HAP-1 (cell line): ENCODE measurements at regions not wholly inside any gene's neighbourhood (a gene's known extent, or its start where the extent isn't known, plus 50 kb on each side); places are given as distances from the start of the nearest gene placed in this dataset.

ENCODE experiments used
- DNase-seq, 2 experiments: peaks; one replicate each; pipeline ENCODE4 v3.0.0-alpha.2; 2016 to 2020; ENCODE audit warnings: low spot score in 2 of 2
- H3K27me3 ChIP-seq: fragments of 250-450 bp; sonication (Bioruptor Pico); 2 replicates; pipeline ENCODE4 v1.5.1; 2020; ENCODE audit warnings: low read depth, mild to moderate bottlenecking, moderate library complexity
- H3K36me3 ChIP-seq: fragments of 250-450 bp; sonication (Bioruptor Pico); replicated peaks from 2 replicates; pipeline ENCODE4 v1.5.1; 2020; ENCODE audit warnings: mild to moderate bottlenecking
- H3K4me1 ChIP-seq: fragments of 250-450 bp; sonication (Bioruptor Pico); 2 replicates; pipeline ENCODE4 v1.5.1; 2020; ENCODE audit warnings: mild to moderate bottlenecking
- H3K4me3 ChIP-seq: fragments of 250-450 bp; sonication (Bioruptor Pico); 2 replicates; pipeline ENCODE4 v1.5.1; 2020; ENCODE audit warnings: mild to moderate bottlenecking, moderate library complexity
- H3K9me3 ChIP-seq: fragments of 250-450 bp; sonication (Bioruptor Pico); 2 replicates; pipeline ENCODE4 v1.5.1; 2020; ENCODE audit warnings: mild to moderate bottlenecking, moderate library complexity
- in situ Hi-C: fragments of 300-500 bp; cut with MboI; formaldehyde crosslinking; loops from 3 replicates; pipeline ENCODE4 v1.14.3; 2020; ENCODE audit warnings: low sequenced_read_pairs, inconsistent platforms, mixed read lengths

GRCh38 chr16:86067516-86067915 lies 168.6 kb downstream of the IRF8 start:
- DNase-seq, result no peak
- H3K4me1 ChIP-seq, result no peaks in the 10 kb centered on the region
- H3K9me3 ChIP-seq, result no peaks in the 10 kb centered on the region
- no peaks in the 10 kb centered on the region for H3K36me3 ChIP-seq
- H3K27me3 ChIP-seq, result no peaks in the 10 kb centered on the region
- in situ Hi-C loops, result no loop called here
- no peak overlapping the region for H3K4me3 ChIP-seq

- in situ Hi-C loops, result no loop called here
- H3K27me3 ChIP-seq, result no peaks in the 10 kb centered on the region
- H3K4me1 ChIP-seq, result no peaks in the 10 kb centered on the region
- no peak overlapping the region for H3K4me3 ChIP-seq
- no peak for DNase-seq
- no peaks in the 10 kb centered on the region for H3K9me3 ChIP-seq
- no peaks in the 10 kb centered on the region for H3K36me3 ChIP-seq
These were observed 169.0 kb downstream of the IRF8 start for GRCh38 chr16:86067936-86068335.

- in situ Hi-C loops, result no loop called here
These were observed 169.8 kb downstream of the IRF8 start for GRCh38 chr16:86068722-86069121.

GRCh38 chr16:86069736-86070298 lies 170.9 kb downstream of the IRF8 start:
- in situ Hi-C loops, result loop anchor here (5.0 kb wide), 2 partner anchors 267 to 447 kb away; no protein-coding TSS in a partner anchor
- H3K27me3 ChIP-seq, result no peaks in the 10 kb centered on the region
- H3K36me3 ChIP-seq, result no peaks in the 10 kb centered on the region
- no peak overlapping the region for H3K4me3 ChIP-seq
- no peaks in the 10 kb centered on the region for H3K4me1 ChIP-seq
- no peaks in the 10 kb centered on the region for H3K9me3 ChIP-seq
- no peak for DNase-seq

More at GRCh38 chr16:86068722-86069121, 169.8 kb downstream of the IRF8 start:
- no peaks in the 10 kb centered on the region for H3K36me3 ChIP-seq
- H3K27me3 ChIP-seq, result no peaks in the 10 kb centered on the region
- H3K4me1 ChIP-seq, result no peaks in the 10 kb centered on the region
- no peak for DNase-seq
- H3K9me3 ChIP-seq, result no peaks in the 10 kb centered on the region
- H3K4me3 ChIP-seq, result no peak overlapping the region

GRCh38 chr16:86070484-86070883 lies 171.5 kb downstream of the IRF8 start:
- Histone ChIP-seq H3K4me1 (no peaks in the 10 kb centered on the region), H3K27me3 (no peaks in the 10 kb centered on the region), H3K4me3 (no peak overlapping the region), H3K9me3 (no peaks in the 10 kb centered on the region), H3K36me3 (no peaks in the 10 kb centered on the region)
- in situ Hi-C loops, result loop anchor here (5.0 kb wide), 2 partner anchors 267 to 447 kb away; no protein-coding TSS in a partner anchor
- DNase-seq, result no peak

- in situ Hi-C loops, result loop anchor here (5.0 kb wide), 2 partner anchors 266 to 446 kb away; no protein-coding TSS in a partner anchor
- no peaks in the 10 kb centered on the region for H3K27me3 ChIP-seq
- no peaks in the 10 kb centered on the region for H3K36me3 ChIP-seq
- H3K9me3 ChIP-seq, result no peaks in the 10 kb centered on the region
- no peak for DNase-seq
- no peaks in the 10 kb centered on the region for H3K4me1 ChIP-seq
- no peak overlapping the region for H3K4me3 ChIP-seq
These were observed 172.0 kb downstream of the IRF8 start for GRCh38 chr16:86070971-86071370.

- Histone ChIP-seq H3K4me1 (no peaks in the 10 kb centered on the region), H3K9me3 (no peaks in the 10 kb centered on the region), H3K4me3 (no peak overlapping the region), H3K36me3 (no peaks in the 10 kb centered on the region), H3K27me3 (no peaks in the 10 kb centered on the region)
- no peak for DNase-seq
- in situ Hi-C loops, result loop anchor here (5.0 kb wide), 2 partner anchors 266 to 446 kb away; no protein-coding TSS in a partner anchor
These were observed 172.8 kb downstream of the IRF8 start for GRCh38 chr16:86071611-86072240.

GRCh38 chr16:86072328-86073102 lies 173.6 kb downstream of the IRF8 start:
- no peaks in the 10 kb centered on the region for H3K27me3 ChIP-seq
- no peaks in the 10 kb centered on the region for H3K36me3 ChIP-seq
- no peak overlapping the region for H3K4me3 ChIP-seq
- in situ Hi-C loops, result loop anchor here (5.0 kb wide), 2 partner anchors 265 to 445 kb away; no protein-coding TSS in a partner anchor
- DNase-seq, result peak; percentile 52 to 78
- no peaks in the 10 kb centered on the region for H3K4me1 ChIP-seq
- no peaks in the 10 kb centered on the region for H3K9me3 ChIP-seq

- H3K4me3 ChIP-seq, result no peak overlapping the region
- H3K36me3 ChIP-seq, result no peaks in the 10 kb centered on the region
- no peaks in the 10 kb centered on the region for H3K4me1 ChIP-seq
- H3K27me3 ChIP-seq, result no peaks in the 10 kb centered on the region
- no peaks in the 10 kb centered on the region for H3K9me3 ChIP-seq
- in situ Hi-C loops, result loop anchor here (5.0 kb wide), 2 partner anchors 264 to 444 kb away; no protein-coding TSS in a partner anchor
- DNase-seq, result no peak
These were observed 174.2 kb downstream of the IRF8 start for GRCh38 chr16:86073103-86073625.

GRCh38 chr16:86073763-86074493 lies 175.0 kb downstream of the IRF8 start:
- Histone ChIP-seq H3K36me3 (no peaks in the 10 kb centered on the region), H3K9me3 (no peaks in the 10 kb centered on the region), H3K27me3 (no peaks in the 10 kb centered on the region), H3K4me3 (no peak overlapping the region), H3K4me1 (no peaks in the 10 kb centered on the region)
- in situ Hi-C loops, result loop anchor here (5.0 kb wide), 2 partner anchors 263 to 443 kb away; no protein-coding TSS in a partner anchor
- DNase-seq, result no peak

GRCh38 chr16:86074651-86075487 lies 175.9 kb downstream of the IRF8 start:
- no peaks in the 10 kb centered on the region for H3K4me1 ChIP-seq
- H3K36me3 ChIP-seq, result no peaks in the 10 kb centered on the region
- peaks cover 3% of the 10 kb centered on the region for H3K27me3 ChIP-seq
- no peak overlapping the region for H3K4me3 ChIP-seq
- in situ Hi-C loops, result loop anchor here (5.0 kb wide), 2 partner anchors 262 to 442 kb away; no protein-coding TSS in a partner anchor
- H3K9me3 ChIP-seq, result no peaks in the 10 kb centered on the region
- no peak for DNase-seq

GRCh38 chr16:86075488-86075785 lies 176.5 kb downstream of the IRF8 start:
- Histone ChIP-seq H3K27me3 (peaks cover 9% of the 10 kb centered on the region), H3K4me1 (no peaks in the 10 kb centered on the region), H3K4me3 (no peak overlapping the region), H3K9me3 (no peaks in the 10 kb centered on the region), H3K36me3 (no peaks in the 10 kb centered on the region)
- DNase-seq, result no peak
- in situ Hi-C loops, result no loop called here
